GM10248 (cell line): ENCODE measurements at regions not wholly inside any gene's neighbourhood (a gene's known extent, or its start where the extent isn't known, plus 50 kb on each side); places are given as distances from the start of the nearest gene placed in this dataset.

ENCODE experiments used
- CTCF ChIA-PET: fragments of 300-600 bp; sonication (Branson Sonifier 250); formaldehyde crosslinking; extraction: SDS; loops from one replicate; lab custom pipeline; 2021; ENCODE audit warnings: antibody characterized with exemption; lab: Yijun Ruan, JAX
- POLR2A ChIA-PET: fragments of 350-650 bp; sonication (Branson Sonifier 250); formaldehyde crosslinking; extraction: SDS; loops from one replicate; lab custom pipeline; 2020; ENCODE audit warnings: antibody characterized with exemption; lab: Yijun Ruan, JAX
- DNase-seq: peaks from one replicate; pipeline ENCODE4 v3.0.0; 2012; ENCODE audit errors: extremely low spot score
- TF ChIP-seq, protein P1 (sequence below): IDR thresholded peaks from 2 replicates; pipeline ENCODE4 v1.5.1; 2012; ENCODE audit warnings: mild to moderate bottlenecking, low read depth; ENCODE audit errors: extremely low read depth, missing control alignments, control extremely low read depth

DNA sequence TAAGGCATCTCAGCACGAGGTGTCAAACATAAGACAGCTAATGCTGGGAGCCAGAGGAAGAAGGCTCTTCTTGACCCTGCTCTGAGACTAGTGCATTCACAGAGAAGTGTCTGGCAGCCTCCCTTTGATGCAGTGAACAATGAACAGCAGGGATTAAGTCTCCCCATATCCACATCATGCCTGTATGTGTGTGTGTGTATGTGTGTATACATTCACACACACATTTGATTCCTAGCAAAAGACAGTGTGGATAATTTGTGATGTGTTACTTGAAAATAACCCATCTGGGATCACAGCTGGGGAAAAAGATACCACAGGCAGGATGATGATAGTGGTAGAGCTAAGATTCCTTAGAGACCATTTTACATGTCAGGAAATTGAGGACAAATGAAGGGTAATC lies 485.9 kb upstream of the GOT2 start:
- CTCF ChIA-PET: interaction anchor here (1.4 kb wide), 1 partner anchor 11 kb away, joined by 3 read pairs; no protein-coding TSS in a partner anchor
- no peak for DNase-seq
- POLR2A ChIA-PET: no interaction called here
- TF ChIP-seq, protein P1, sequence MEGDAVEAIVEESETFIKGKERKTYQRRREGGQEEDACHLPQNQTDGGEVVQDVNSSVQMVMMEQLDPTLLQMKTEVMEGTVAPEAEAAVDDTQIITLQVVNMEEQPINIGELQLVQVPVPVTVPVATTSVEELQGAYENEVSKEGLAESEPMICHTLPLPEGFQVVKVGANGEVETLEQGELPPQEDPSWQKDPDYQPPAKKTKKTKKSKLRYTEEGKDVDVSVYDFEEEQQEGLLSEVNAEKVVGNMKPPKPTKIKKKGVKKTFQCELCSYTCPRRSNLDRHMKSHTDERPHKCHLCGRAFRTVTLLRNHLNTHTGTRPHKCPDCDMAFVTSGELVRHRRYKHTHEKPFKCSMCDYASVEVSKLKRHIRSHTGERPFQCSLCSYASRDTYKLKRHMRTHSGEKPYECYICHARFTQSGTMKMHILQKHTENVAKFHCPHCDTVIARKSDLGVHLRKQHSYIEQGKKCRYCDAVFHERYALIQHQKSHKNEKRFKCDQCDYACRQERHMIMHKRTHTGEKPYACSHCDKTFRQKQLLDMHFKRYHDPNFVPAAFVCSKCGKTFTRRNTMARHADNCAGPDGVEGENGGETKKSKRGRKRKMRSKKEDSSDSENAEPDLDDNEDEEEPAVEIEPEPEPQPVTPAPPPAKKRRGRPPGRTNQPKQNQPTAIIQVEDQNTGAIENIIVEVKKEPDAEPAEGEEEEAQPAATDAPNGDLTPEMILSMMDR: no peak

DNA sequence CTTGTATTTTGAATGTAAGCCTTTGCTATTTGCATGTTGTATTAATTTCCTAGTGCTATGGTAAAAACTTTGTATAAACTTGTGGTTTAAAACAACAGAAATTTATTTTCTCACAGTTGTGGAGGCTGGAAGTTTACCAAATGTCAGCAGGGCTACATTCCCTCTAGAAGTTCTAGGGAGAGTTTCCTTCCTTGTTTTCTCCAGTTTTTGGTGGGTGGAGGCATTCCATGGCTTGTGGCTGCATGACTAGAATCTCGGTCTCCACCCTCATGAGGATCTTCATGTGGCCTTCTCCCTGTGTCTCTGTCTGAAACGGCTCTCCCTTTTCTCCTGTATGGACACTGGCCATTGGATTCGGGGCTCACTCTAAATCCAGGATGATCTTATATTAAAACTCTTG lies 482.2 kb upstream of the GOT2 start:
- TF ChIP-seq, protein P1: no peak
- no peak for DNase-seq
- POLR2A ChIA-PET: no interaction called here
- CTCF ChIA-PET: no interaction called here

DNA sequence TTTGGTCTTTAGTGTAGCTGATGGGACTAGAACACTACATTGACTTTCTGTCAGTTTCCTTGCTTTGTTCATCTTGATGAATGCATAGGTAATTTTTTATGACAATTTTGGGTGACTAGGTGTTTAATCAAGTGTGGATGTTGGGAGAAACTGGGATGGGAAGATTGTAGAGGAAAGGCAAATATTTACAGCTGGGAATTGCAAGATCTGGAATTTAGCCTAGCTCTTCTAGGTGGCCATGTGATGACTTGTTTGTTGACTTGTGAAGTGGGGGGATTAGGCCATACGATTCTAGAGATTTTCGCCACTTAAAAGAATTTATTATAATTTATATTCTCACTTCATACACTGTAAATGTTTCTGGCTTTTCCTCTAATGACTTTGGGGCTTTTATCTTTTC lies 480.3 kb upstream of the GOT2 start:
- ChIA-PET CTCF (interaction anchor here (1.2 kb wide), 1 partner anchor 9 kb away, joined by 3 read pairs; no protein-coding TSS in a partner anchor), POLR2A (no interaction called here)
- DNase-seq: no peak
- TF ChIP-seq, protein P1: no peak

DNA sequence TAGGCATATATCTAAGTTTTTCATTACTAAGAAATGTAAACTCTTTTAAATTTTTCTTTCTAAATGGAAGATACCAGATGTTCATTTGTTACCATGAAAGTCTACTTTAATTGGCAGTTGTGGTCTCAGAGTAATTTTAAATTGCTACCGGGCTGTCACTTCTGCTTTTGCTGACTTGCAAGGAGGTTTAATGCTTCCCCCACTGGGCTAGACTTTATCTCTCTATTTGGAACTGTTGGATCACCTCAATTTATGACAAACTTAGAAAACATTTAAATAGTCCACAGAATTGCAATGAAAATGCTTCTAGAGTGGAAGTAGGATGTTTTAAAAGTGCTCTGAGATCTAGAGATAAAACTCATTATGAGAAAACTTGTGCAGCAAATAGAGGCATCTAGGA lies 479.8 kb upstream of the GOT2 start:
- TF ChIP-seq, protein P1: no peak
- CTCF ChIA-PET: interaction anchor here (1.2 kb wide), 1 partner anchor 9 kb away, joined by 3 read pairs; no protein-coding TSS in a partner anchor
- POLR2A ChIA-PET: no interaction called here
- DNase-seq: no peak

DNA sequence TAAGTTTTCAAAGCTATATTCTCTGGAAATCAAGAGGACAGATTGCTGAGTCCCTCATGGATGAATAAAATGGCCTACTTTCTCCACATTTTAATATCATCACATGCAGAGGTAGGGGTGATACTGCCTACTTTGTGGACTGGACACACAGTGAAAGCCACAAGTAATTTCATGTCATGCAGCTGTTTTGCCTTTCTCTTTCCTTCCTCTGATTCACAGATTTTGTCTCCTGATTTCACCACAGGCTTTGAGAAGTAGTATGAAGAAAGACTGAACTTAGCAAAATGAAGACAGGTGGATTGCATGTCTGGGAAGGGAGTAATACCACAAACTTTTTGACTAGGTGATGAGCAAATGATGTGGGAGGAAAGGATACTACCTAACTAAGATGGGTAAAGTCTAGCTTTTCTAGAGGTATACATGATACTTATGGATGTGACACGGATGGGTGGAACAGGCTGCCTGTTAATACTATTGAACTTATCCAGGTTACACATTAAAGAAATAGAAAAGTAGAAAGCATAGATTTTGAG lies 478.4 kb upstream of the GOT2 start:
- ChIA-PET POLR2A (no interaction called here), CTCF (no interaction called here)
- TF ChIP-seq, protein P1: no peak
- DNase-seq: no peak

DNA sequence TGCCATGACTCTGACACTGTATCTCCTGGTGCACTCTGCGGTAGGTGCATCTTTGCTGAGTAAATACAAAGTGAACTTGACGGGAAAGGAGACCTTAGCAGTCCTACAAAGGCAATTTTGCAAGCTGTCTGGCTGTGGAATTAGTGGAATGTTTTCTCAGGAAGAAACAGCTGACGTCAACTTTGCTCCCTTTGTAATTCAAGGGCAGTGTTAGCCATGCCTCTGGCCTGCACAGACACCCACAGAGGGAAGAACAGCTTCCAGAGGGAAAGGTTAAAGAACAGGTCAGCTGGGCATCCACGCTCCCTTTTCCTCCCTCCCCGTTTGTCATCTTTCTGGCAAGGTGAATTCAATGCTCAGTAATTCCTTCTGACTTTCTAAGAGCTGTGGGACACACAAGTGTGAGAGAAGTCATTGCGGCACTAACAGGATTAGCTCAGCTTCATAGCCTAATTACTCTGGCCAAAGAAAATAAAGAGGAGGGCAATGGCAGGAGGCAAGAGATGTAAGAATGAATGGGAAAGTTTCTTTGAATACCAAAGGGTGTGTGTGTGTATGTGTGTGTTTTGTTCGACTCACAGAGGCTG lies 476.9 kb upstream of the GOT2 start:
- DNase-seq: no peak

More for the DNA sequence above, 476.9 kb upstream of the GOT2 start:
- ChIA-PET CTCF (no interaction called here), POLR2A (no interaction called here)
- TF ChIP-seq, protein P1: no peak
